SK-N-SH (cell line): ENCODE measurements at regions not wholly inside any gene's neighbourhood (a gene's known extent, or its start where the extent isn't known, plus 50 kb on each side); places are given as distances from the start of the nearest gene placed in this dataset.

Source experiments
- CTCF ChIA-PET: fragments of 300-600, 350-600 bp; formaldehyde crosslinking; extraction: SDS; loops from one replicate; lab custom pipeline; 2021; lab: Yijun Ruan, JAX
- POLR2A ChIA-PET: fragments of 350-600 bp; sonication (Branson Sonifier 250); formaldehyde crosslinking; extraction: SDS; loops from one replicate; lab custom pipeline; 2020; ENCODE audit warnings: antibody characterized with exemption, inconsistent platforms; lab: Yijun Ruan, JAX
- DNase-seq: peaks from one replicate; pipeline ENCODE4 v3.0.0; 2012
- H2AFZ ChIP-seq: fragments of 200-600 bp; sonication (generic); 2 replicates; pipeline ENCODE4 v1.8.1; 2016; ENCODE audit warnings: antibody characterized with exemption, mild to moderate bottlenecking, low read depth
- H3F3A ChIP-seq: fragments of 200-600 bp; sonication (generic); replicated peaks from 2 replicates; pipeline ENCODE3; 2016; ENCODE audit warnings: antibody characterized with exemption, mild to moderate bottlenecking; ENCODE audit not compliant: insufficient read depth
- H3K27ac ChIP-seq, 2 experiments: fragments of 200-500 bp in 1 of 2; fragments of 200-600 bp in 1 of 2; sonication (Bioruptor generic) in 1 of 2; sonication (generic), shearing (Covaris generic) in 1 of 2; 2 replicates each; pipeline versions ENCODE4 v1.5.1 to v1.6.1; 2014 to 2016; ENCODE audit warnings: low read depth in 2 of 2, inconsistent platforms in 1 of 2, low read length in 1 of 2, mild to moderate bottlenecking in 1 of 2, mixed read lengths in 1 of 2
- H3K27me3 ChIP-seq: fragments of 200-600 bp; sonication (generic), shearing (Covaris generic); 2 replicates; pipeline ENCODE4 v1.6.1; 2016; ENCODE audit warnings: mixed run types; ENCODE audit not compliant: insufficient read depth
- H3K36me3 ChIP-seq, 2 experiments: fragments of 200-500 bp in 1 of 2; fragments of 200-600 bp in 1 of 2; sonication (Bioruptor generic) in 1 of 2; sonication (generic) in 1 of 2; replicated peaks in 1 of 2; 2 replicates each; pipeline versions ENCODE3 to v1.5.1; 2014 to 2016; ENCODE audit warnings: low read length in 1 of 2, mild to moderate bottlenecking in 1 of 2; ENCODE audit not compliant: insufficient read depth in 2 of 2, control insufficient read depth in 1 of 2
- H3K4me1 ChIP-seq, 2 experiments: fragments of 200-500 bp in 1 of 2; fragments of 200-600 bp in 1 of 2; sonication (Bioruptor generic) in 1 of 2; sonication (generic), shearing (Covaris generic) in 1 of 2; 2 replicates each; pipeline versions ENCODE4 v1.5.1 to v1.6.1; 2014 to 2016; ENCODE audit warnings: low read depth in 1 of 2, low read length in 1 of 2, mixed run types in 1 of 2; ENCODE audit not compliant: insufficient read depth in 2 of 2, control insufficient read depth in 1 of 2
- H3K4me2 ChIP-seq: fragments of 200-600 bp; sonication (generic), shearing (Covaris generic); 2 replicates; pipeline ENCODE4 v1.6.1; 2017; ENCODE audit warnings: mixed run types
- H3K4me3 ChIP-seq, 2 experiments: fragments of 200-500 bp in 1 of 2; fragments of 200-600 bp in 1 of 2; sonication (Bioruptor generic) in 1 of 2; sonication (generic), shearing (Covaris generic) in 1 of 2; 2 replicates each; pipeline versions ENCODE4 v1.5.1 to v1.8.1; 2014 to 2016; ENCODE audit warnings: low read depth in 2 of 2, inconsistent platforms in 1 of 2, low read length in 1 of 2, mild to moderate bottlenecking in 1 of 2, mixed read lengths in 1 of 2, moderate library complexity in 1 of 2
- H3K79me2 ChIP-seq: fragments of 200-600 bp; sonication (generic); 2 replicates; pipeline ENCODE4 v1.8.1; 2017; ENCODE audit warnings: mild to moderate bottlenecking; ENCODE audit not compliant: insufficient read depth
- H3K9ac ChIP-seq: fragments of 200-600 bp; sonication (generic); 2 replicates; pipeline ENCODE4 v1.6.1; 2017; ENCODE audit warnings: mixed run types
- H3K9me2 ChIP-seq: fragments of 200-600 bp; sonication (generic); 2 replicates; pipeline ENCODE4 v1.6.1; 2017; ENCODE audit warnings: mixed run types
- H3K9me3 ChIP-seq: fragments of 200-600 bp; sonication (generic); 2 replicates; pipeline ENCODE4 v1.6.1; 2017; ENCODE audit warnings: mixed run types, mild to moderate bottlenecking, moderate library complexity
- H4K20me1 ChIP-seq: fragments of 200-600 bp; sonication (generic); 2 replicates; pipeline ENCODE4 v1.6.1; 2017; ENCODE audit warnings: mild to moderate bottlenecking, mixed run types; ENCODE audit not compliant: insufficient read depth
- CHD2 ChIP-seq: fragments of 150-350 bp; IDR thresholded peaks from 2 replicates; pipeline ENCODE4 v1.6.1; 2018; ENCODE audit warnings: low read length; ENCODE audit not compliant: partially characterized antibody
- CTCF ChIP-seq: fragments of 200-600 bp; sonication (generic); IDR thresholded peaks from 2 replicates; pipeline ENCODE4 v1.6.1; 2017; ENCODE audit warnings: antibody characterized with exemption, mild to moderate bottlenecking, moderate library complexity
- FOSL2 ChIP-seq: IDR thresholded peaks from 2 replicates; pipeline ENCODE4 v1.4.0; 2012; ENCODE audit warnings: low read depth, mild to moderate bottlenecking, moderate library complexity, borderline replicate concordance
- FOXM1 ChIP-seq: IDR thresholded peaks from 2 replicates; pipeline ENCODE4 v1.4.0; 2012; ENCODE audit warnings: low read depth, mild to moderate bottlenecking
- IRF3 ChIP-seq: fragments of 150-350 bp; IDR thresholded peaks from 2 replicates; pipeline ENCODE4 v1.6.1; 2016; ENCODE audit warnings: mild to moderate bottlenecking, low read depth, low read length
- JUND ChIP-seq: IDR thresholded peaks from 2 replicates; pipeline ENCODE4 v1.4.0; 2012
- MXI1 ChIP-seq: IDR thresholded peaks from 2 replicates; pipeline ENCODE4 v1.6.1; 2012; ENCODE audit warnings: mild to moderate bottlenecking, low read depth, low read length, improper control_type of control experiment
- NFIC ChIP-seq: IDR thresholded peaks from 2 replicates; pipeline ENCODE4 v1.4.0; 2012; ENCODE audit warnings: borderline replicate concordance
- PBX3 ChIP-seq: IDR thresholded peaks from 2 replicates; pipeline ENCODE4; 2012
- RAD21 ChIP-seq: IDR thresholded peaks from 2 replicates; pipeline ENCODE4 v1.6.1; 2012; ENCODE audit warnings: mild to moderate bottlenecking, low read length
- RCOR1 ChIP-seq: fragments of 150-350 bp; IDR thresholded peaks from 2 replicates; pipeline ENCODE4 v1.6.1; 2017; ENCODE audit warnings: antibody characterized with exemption, low read length
- RFX5 ChIP-seq: IDR thresholded peaks from 2 replicates; pipeline ENCODE4 v1.6.1; 2012; ENCODE audit warnings: mild to moderate bottlenecking, improper control_type of control experiment, low read length
- TEAD4 ChIP-seq: IDR thresholded peaks from 2 replicates; pipeline ENCODE4 v1.4.0; 2012; ENCODE audit warnings: mild to moderate bottlenecking, borderline replicate concordance; ENCODE audit not compliant: insufficient read depth
- ZBTB33 ChIP-seq: IDR thresholded peaks from 2 replicates; pipeline ENCODE4 v1.4.0; 2012; ENCODE audit warnings: low read depth, borderline replicate concordance
- WGBS: methylation state at CpG from one replicate; pipeline ENCODE4 v1.1.6; 2017; ENCODE audit warnings: low lambda C conversion rate; 5-methylcytosine and 5-hydroxymethylcytosine counted together

- Histone ChIP-seq H3K36me3 (no peaks in the 10 kb centered on the region), H3K4me1 (no peaks in the 10 kb centered on the region), H3K9me3 (no peaks in the 10 kb centered on the region), H3K4me3 (no peak overlapping the region), H3K27me3 (no peaks in the 10 kb centered on the region), H3K9ac (no peak overlapping the region), H3K27ac (no peak overlapping the region), H3K9me2 (no peaks in the 10 kb centered on the region), H2AFZ (no peak overlapping the region), H3K4me2 (no peak overlapping the region), H4K20me1 (no peaks in the 10 kb centered on the region), H3K79me2 (no peaks in the 10 kb centered on the region), H3F3A (no peaks in the 10 kb centered on the region)
- POLR2A ChIA-PET = no interaction called here
- peak; percentile 41 for DNase-seq
- peak; percentile 20; the same call in 1 of the 2 replicates for TF ChIP-seq RAD21
- TF ChIP-seq CTCF = peak; percentile 47
- no peak for TF ChIP-seq NFIC
- CTCF ChIA-PET = interaction anchor here (0.7 to 1.6 kb wide), 4 partner anchors 20 to 278 kb away, joined by 3 to 9 read pairs (median 3); no protein-coding TSS in a partner anchor
- WGBS = 48% methylated on average over 3 of the region's 4 CpGs
These were observed 409.3 kb downstream of the AGTPBP1 start for GRCh38 chr9:85332487-85332886.

GRCh38 chr9:85331626-85332025 lies 410.1 kb downstream of the AGTPBP1 start:
- ChIA-PET CTCF (interaction anchor here (0.8 to 1.6 kb wide), 3 partner anchors 9 to 279 kb away, joined by 3 to 9 read pairs (median 4); no protein-coding TSS in a partner anchor), POLR2A (no interaction called here)
- Histone ChIP-seq H2AFZ (no peak overlapping the region), H3K4me1 (no peaks in the 10 kb centered on the region), H3K4me3 (no peak overlapping the region), H3K9me3 (no peaks in the 10 kb centered on the region), H3F3A (no peaks in the 10 kb centered on the region), H3K9me2 (no peaks in the 10 kb centered on the region), H3K79me2 (no peaks in the 10 kb centered on the region), H3K9ac (no peak overlapping the region), H3K27ac (no peak overlapping the region), H4K20me1 (no peaks in the 10 kb centered on the region), H3K27me3 (no peaks in the 10 kb centered on the region), H3K36me3 (no peaks in the 10 kb centered on the region), H3K4me2 (no peak overlapping the region)
- WGBS = 13% methylated on average over 1 of the region's 1 CpG
- no peak for DNase-seq
- no peak for TF ChIP-seq CHD2

GRCh38 chr9:85322592-85322991 lies 419.2 kb downstream of the AGTPBP1 start:
- no peaks in the 10 kb centered on the region for H3K9me2 ChIP-seq
- no peak overlapping the region for H3K9ac ChIP-seq
- H4K20me1 ChIP-seq = no peaks in the 10 kb centered on the region
- no peak overlapping the region for H3K27ac ChIP-seq
- no peaks in the 10 kb centered on the region; a peak in 1 of 4 replicates for H3K4me1 ChIP-seq
- H2AFZ ChIP-seq = no peak overlapping the region
- no peak for TF ChIP-seq MXI1
- TF ChIP-seq IRF3 = no peak
- no peak for TF ChIP-seq RFX5
- no peak for TF ChIP-seq FOSL2
- TF ChIP-seq TEAD4 = no peak
- TF ChIP-seq RCOR1 = no peak
- no peak for TF ChIP-seq ZBTB33
- no peak for TF ChIP-seq FOXM1
- TF ChIP-seq PBX3 = no peak
- no peak for TF ChIP-seq NFIC
- no peak for TF ChIP-seq JUND
- TF ChIP-seq, all 33 proteins: peak for 0
- no peak overlapping the region for H3K4me3 ChIP-seq
- no peak for DNase-seq
- H3K36me3 ChIP-seq = no peaks in the 10 kb centered on the region
- CTCF ChIA-PET = no interaction called here
- no peaks in the 10 kb centered on the region for H3F3A ChIP-seq
- H3K9me3 ChIP-seq = no peaks in the 10 kb centered on the region
- no peaks in the 10 kb centered on the region for H3K79me2 ChIP-seq
- WGBS = 61% methylated on average over 4 of the region's 4 CpGs
- H3K27me3 ChIP-seq = no peaks in the 10 kb centered on the region
- POLR2A ChIA-PET = no interaction called here
- no peak overlapping the region for H3K4me2 ChIP-seq
